SK-N-SH treated with all-trans-retinoic acid at 6 μM for 48 hours (cell line): ENCODE measurements at regions not wholly inside any gene's neighbourhood (a gene's known extent, or its start where the extent isn't known, plus 50 kb on each side); places are given as distances from the start of the nearest gene placed in this dataset.

Source experiments
- ATAC-seq: fragments of 200-7000 bp; cut with Tn5 transposase; 3 replicates; pipeline ENCODE4 v1.9.1; 2020; ENCODE audit warnings: mild to moderate bottlenecking, moderate library complexity
- ARNTL ChIP-seq: fragments of 450-650 bp; formaldehyde crosslinking; IDR thresholded peaks from 2 replicates; pipeline ENCODE4 v1.5.0; 2020; ENCODE audit warnings: low read depth, mild to moderate bottlenecking, moderate library complexity, borderline replicate concordance
- BACH2 ChIP-seq: fragments of 250-450 bp; sonication (Bioruptor Pico); IDR thresholded peaks from 2 replicates; pipeline ENCODE4 v1.9.0; 2021; ENCODE audit warnings: mild to moderate bottlenecking, borderline replicate concordance
- CSDC2 ChIP-seq: fragments of 250-450 bp; sonication (Bioruptor Pico); IDR thresholded peaks from 2 replicates; pipeline ENCODE4 v1.5.0; 2020; ENCODE audit warnings: mild to moderate bottlenecking, moderate library complexity
- ESRRG ChIP-seq: fragments of 250-450 bp; sonication (Bioruptor Pico); IDR thresholded peaks from 2 replicates; pipeline ENCODE4 v1.6.1; 2021; ENCODE audit warnings: mild to moderate bottlenecking
- GLIS3 ChIP-seq: fragments of 250-450 bp; sonication (Bioruptor Pico); IDR thresholded peaks from 2 replicates; pipeline ENCODE4 v1.5.0; 2020; ENCODE audit warnings: mild to moderate bottlenecking, moderate library complexity
- ISL1 ChIP-seq: fragments of 250-450 bp; sonication (Bioruptor Pico); IDR thresholded peaks from 2 replicates; pipeline ENCODE4 v2.1.2; 2022; ENCODE audit warnings: mild to moderate bottlenecking, moderate library complexity
- PPARA ChIP-seq: fragments of 250-450 bp; sonication (Bioruptor Pico); IDR thresholded peaks from 2 replicates; pipeline ENCODE4 v1.5.0; 2020; ENCODE audit warnings: mild to moderate bottlenecking, borderline replicate concordance
- SNAI2 ChIP-seq: fragments of 250-450 bp; sonication (Bioruptor Pico); IDR thresholded peaks from 2 replicates; pipeline ENCODE4 v1.5.0; 2020; ENCODE audit warnings: mild to moderate bottlenecking, moderate library complexity
- TCF4 ChIP-seq: fragments of 250-450 bp; sonication (Bioruptor Pico); IDR thresholded peaks from 2 replicates; pipeline ENCODE4 v1.8.0; 2021; ENCODE audit warnings: mild to moderate bottlenecking, moderate library complexity, borderline replicate concordance
- ZFP3 ChIP-seq: fragments of 250-450 bp; sonication (Bioruptor Pico); IDR thresholded peaks from 2 replicates; pipeline ENCODE4 v1.5.0; 2020; ENCODE audit warnings: mild to moderate bottlenecking, moderate library complexity
- ZFP30 ChIP-seq: fragments of 450-650 bp; formaldehyde crosslinking; IDR thresholded peaks from 2 replicates; pipeline ENCODE4 v1.5.0; 2022; ENCODE audit warnings: mild to moderate bottlenecking, moderate library complexity
- ZNF565 ChIP-seq: fragments of 450-650 bp; formaldehyde crosslinking; conservative IDR thresholded peaks from 2 replicates; pipeline ENCODE4 v1.5.0; 2020; ENCODE audit warnings: low read depth, mild to moderate bottlenecking, moderate library complexity
- ZNF70 ChIP-seq: fragments of 450-650 bp; formaldehyde crosslinking; IDR thresholded peaks from 2 replicates; pipeline ENCODE4 v1.5.0; 2020; ENCODE audit warnings: mild to moderate bottlenecking, moderate library complexity
- ZNF8 ChIP-seq: fragments of 450-650 bp; formaldehyde crosslinking; IDR thresholded peaks from 2 replicates; pipeline ENCODE4 v1.5.0; 2020; ENCODE audit warnings: mild to moderate bottlenecking, moderate library complexity
- TF ChIP-seq, protein P1 (sequence below): fragments of 250-450 bp; sonication (Bioruptor Pico); IDR thresholded peaks from 2 replicates; pipeline ENCODE4 v1.5.1; 2021; ENCODE audit warnings: mild to moderate bottlenecking, moderate library complexity
- TF ChIP-seq, protein P2 (sequence below): fragments of 250-450 bp; sonication (Bioruptor Pico); IDR thresholded peaks from 2 replicates; pipeline ENCODE4 v1.8.0; 2021; ENCODE audit warnings: low read depth, mild to moderate bottlenecking, moderate library complexity, borderline replicate concordance
- TF ChIP-seq, protein P3 (sequence below): fragments of 250-450 bp; sonication (Bioruptor Pico); IDR thresholded peaks from 2 replicates; pipeline ENCODE4 v1.5.0; 2020; ENCODE audit warnings: mild to moderate bottlenecking, moderate library complexity
- TF ChIP-seq, protein P4 (sequence below): fragments of 250-450 bp; sonication (Bioruptor Pico); IDR thresholded peaks from 2 replicates; pipeline ENCODE4 v1.8.0; 2020; ENCODE audit warnings: mild to moderate bottlenecking, moderate library complexity, borderline replicate concordance

DNA sequence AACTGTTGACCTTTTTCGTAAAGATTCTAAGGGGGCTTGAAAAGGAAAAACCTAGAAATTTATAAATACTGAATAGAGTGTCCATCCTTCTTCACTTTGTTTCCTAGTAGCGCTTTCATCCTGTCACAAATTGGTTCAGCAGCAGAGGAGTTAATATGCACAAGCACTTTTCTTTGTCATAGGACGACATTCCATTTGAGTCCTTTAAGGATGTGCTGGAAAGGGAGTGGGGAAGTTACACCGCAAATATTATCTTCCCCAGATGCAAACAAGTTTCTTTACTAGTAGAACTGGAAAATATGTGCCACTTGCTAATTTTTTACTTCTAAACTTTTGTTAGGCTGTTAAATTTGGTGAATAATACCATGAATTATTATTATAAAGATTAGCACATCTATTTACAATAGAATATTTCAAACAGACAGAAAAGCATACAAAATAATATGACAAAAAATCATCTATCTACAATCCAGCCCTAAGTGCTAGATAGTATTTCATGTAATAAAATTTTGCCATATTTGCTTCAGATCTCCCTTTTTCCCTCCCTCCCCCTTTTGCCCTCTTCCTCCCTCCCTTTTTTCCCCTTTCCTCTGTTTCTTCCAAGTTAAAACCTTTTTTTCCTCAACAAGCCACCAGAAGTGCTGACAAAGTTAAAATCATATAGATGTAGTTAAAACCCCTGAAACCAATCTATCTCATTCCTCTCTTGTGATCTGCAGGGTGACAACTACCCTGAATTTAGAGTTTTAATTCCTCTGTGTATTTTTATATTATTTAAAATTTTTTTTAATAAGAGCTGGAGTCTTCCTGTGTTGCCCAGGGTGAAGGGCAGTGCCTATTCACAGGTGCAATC lies 50.5 kb upstream of the MAP4K3 start:
- TF ChIP-seq ZNF70 (CRISPR knock-in tag) (no peak), ZNF565 (CRISPR knock-in tag) (no peak)
- TF ChIP-seq, protein P1, sequence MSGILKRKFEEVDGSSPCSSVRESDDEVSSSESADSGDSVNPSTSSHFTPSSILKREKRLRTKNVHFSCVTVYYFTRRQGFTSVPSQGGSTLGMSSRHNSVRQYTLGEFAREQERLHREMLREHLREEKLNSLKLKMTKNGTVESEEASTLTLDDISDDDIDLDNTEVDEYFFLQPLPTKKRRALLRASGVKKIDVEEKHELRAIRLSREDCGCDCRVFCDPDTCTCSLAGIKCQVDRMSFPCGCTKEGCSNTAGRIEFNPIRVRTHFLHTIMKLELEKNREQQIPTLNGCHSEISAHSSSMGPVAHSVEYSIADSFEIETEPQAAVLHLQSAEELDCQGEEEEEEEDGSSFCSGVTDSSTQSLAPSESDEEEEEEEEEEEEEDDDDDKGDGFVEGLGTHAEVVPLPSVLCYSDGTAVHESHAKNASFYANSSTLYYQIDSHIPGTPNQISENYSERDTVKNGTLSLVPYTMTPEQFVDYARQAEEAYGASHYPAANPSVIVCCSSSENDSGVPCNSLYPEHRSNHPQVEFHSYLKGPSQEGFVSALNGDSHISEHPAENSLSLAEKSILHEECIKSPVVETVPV: no peak
- ATAC-seq: no peak

DNA sequence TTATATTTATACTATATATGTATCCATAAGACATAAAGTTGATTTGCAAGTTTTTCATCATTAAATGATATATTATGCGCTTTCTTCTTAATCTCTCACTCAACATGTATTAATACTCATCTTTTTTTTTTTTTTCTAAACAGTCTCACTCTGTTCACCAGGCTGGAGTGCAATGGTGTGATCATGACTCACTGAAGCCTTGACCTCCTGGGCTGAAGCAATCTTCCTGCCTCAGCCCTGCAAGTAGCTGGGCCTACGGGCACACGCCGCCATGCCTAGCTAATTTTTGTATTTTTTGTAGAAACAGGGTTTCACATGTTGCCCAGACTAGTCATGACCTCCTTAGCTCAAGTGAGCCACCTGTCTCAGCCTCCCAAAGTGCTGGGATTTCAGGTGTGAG lies 51.4 kb upstream of the MAP4K3 start:
- TF ChIP-seq ZNF565 (CRISPR knock-in tag): no peak
- TF ChIP-seq ISL1 (CRISPR knock-in tag): peak; percentile 6; the same call in 1 of the 2 replicates
- TF ChIP-seq, all 23 proteins: peak for 1
- peak; percentile 22; the same call in 2 of the 3 replicates for ATAC-seq

DNA sequence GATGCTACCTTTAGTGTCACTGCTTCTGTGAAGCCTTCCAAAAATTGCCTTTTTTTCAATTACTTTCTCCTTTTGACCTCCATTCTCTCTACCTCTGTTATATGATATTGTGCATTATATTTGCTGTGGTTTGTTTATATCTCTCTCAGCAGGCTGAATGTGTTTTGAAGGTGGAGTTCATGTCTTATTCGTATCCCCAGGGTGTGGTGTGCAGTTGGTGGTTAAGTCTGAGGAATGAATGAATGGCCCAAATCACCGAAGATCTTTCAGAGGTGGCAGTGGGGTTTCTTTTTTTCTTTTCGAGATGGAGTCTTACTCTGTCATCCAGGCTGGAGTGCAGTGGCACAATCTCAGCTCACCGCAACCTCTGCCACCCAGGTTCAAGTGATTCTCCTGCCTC lies 53.5 kb upstream of the MAP4K3 start:
- ATAC-seq: no peak
- TF ChIP-seq ZNF565 (CRISPR knock-in tag) (no peak), ZFP3 (CRISPR knock-in tag) (no peak)
- TF ChIP-seq, protein P2, sequence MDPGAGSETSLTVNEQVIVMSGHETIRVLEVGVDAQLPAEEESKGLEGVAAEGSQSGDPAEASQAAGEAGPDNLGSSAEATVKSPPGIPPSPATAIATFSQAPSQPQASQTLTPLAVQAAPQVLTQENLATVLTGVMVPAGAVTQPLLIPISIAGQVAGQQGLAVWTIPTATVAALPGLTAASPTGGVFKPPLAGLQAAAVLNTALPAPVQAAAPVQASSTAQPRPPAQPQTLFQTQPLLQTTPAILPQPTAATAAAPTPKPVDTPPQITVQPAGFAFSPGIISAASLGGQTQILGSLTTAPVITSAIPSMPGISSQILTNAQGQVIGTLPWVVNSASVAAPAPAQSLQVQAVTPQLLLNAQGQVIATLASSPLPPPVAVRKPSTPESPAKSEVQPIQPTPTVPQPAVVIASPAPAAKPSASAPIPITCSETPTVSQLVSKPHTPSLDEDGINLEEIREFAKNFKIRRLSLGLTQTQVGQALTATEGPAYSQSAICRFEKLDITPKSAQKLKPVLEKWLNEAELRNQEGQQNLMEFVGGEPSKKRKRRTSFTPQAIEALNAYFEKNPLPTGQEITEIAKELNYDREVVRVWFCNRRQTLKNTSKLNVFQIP (CRISPR knock-in tag): no peak
- TF ChIP-seq, protein P1: no peak

DNA sequence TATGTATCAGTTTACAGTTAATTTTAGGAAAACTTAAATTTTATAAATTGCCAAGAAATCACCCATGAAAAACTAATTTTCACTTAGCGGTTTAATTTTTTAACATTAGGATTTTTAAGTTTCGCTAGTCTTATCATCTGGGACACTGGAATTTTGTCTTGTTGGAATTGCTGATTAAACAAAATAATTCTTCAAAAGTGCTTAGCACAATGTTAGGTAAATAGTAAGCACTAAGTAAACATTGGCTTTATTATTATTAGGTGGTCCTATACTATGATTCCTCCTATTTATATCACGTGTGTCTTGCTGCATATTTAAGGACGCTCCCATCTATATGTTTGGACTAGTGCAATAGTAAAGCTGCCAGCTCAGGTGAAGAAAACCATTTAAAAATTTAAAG lies 54.6 kb upstream of the MAP4K3 start:
- ATAC-seq: no peak
- TF ChIP-seq CSDC2 (CRISPR knock-in tag) (no peak), TCF4 (CRISPR knock-in tag) (no peak), ESRRG (CRISPR knock-in tag) (no peak), ZNF8 (CRISPR knock-in tag) (no peak), ZFP30 (CRISPR knock-in tag) (no peak), BACH2 (CRISPR knock-in tag) (no peak), ZNF70 (CRISPR knock-in tag) (no peak), SNAI2 (CRISPR knock-in tag) (no peak), ZNF565 (CRISPR knock-in tag) (no peak), ZFP3 (CRISPR knock-in tag) (no peak), PPARA (CRISPR knock-in tag) (no peak), ARNTL (CRISPR knock-in tag) (no peak), GLIS3 (no peak)
- TF ChIP-seq, protein P1: no peak
- TF ChIP-seq, protein P3, sequence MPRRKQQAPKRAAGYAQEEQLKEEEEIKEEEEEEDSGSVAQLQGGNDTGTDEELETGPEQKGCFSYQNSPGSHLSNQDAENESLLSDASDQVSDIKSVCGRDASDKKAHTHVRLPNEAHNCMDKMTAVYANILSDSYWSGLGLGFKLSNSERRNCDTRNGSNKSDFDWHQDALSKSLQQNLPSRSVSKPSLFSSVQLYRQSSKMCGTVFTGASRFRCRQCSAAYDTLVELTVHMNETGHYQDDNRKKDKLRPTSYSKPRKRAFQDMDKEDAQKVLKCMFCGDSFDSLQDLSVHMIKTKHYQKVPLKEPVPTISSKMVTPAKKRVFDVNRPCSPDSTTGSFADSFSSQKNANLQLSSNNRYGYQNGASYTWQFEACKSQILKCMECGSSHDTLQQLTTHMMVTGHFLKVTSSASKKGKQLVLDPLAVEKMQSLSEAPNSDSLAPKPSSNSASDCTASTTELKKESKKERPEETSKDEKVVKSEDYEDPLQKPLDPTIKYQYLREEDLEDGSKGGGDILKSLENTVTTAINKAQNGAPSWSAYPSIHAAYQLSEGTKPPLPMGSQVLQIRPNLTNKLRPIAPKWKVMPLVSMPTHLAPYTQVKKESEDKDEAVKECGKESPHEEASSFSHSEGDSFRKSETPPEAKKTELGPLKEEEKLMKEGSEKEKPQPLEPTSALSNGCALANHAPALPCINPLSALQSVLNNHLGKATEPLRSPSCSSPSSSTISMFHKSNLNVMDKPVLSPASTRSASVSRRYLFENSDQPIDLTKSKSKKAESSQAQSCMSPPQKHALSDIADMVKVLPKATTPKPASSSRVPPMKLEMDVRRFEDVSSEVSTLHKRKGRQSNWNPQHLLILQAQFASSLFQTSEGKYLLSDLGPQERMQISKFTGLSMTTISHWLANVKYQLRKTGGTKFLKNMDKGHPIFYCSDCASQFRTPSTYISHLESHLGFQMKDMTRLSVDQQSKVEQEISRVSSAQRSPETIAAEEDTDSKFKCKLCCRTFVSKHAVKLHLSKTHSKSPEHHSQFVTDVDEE (CRISPR knock-in tag): no peak
- TF ChIP-seq, protein P2 (CRISPR knock-in tag): no peak
- TF ChIP-seq, protein P4, sequence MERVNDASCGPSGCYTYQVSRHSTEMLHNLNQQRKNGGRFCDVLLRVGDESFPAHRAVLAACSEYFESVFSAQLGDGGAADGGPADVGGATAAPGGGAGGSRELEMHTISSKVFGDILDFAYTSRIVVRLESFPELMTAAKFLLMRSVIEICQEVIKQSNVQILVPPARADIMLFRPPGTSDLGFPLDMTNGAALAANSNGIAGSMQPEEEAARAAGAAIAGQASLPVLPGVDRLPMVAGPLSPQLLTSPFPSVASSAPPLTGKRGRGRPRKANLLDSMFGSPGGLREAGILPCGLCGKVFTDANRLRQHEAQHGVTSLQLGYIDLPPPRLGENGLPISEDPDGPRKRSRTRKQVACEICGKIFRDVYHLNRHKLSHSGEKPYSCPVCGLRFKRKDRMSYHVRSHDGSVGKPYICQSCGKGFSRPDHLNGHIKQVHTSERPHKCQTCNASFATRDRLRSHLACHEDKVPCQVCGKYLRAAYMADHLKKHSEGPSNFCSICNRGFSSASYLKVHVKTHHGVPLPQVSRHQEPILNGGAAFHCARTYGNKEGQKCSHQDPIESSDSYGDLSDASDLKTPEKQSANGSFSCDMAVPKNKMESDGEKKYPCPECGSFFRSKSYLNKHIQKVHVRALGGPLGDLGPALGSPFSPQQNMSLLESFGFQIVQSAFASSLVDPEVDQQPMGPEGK (CRISPR knock-in tag): no peak
- TF ChIP-seq, all 23 proteins: peak for 0
